ENCODE measurements at regions not wholly inside any gene's neighbourhood (a gene's known extent, or its start where the extent isn't known, plus 50 kb on each side); places are given as distances from the start of the nearest gene placed in this dataset.
"Not testable (repeated sequence)": the region's sequence is repeated elsewhere in the genome, so short reads cannot be mapped to it uniquely, and the experiment has no call there.

- Histone ChIP-seq H3K27ac (ENCODE audit: low read depth, low read length) (no peak overlapping the region), H3K4me3 (ENCODE audit: low read depth, low read length) (no peak overlapping the region), H3K9me3 (ENCODE audit: control insufficient read depth, insufficient read depth, low read length) (no peaks in the 10 kb centered on the region), H3K27me3 (ENCODE audit: control insufficient read depth, insufficient read depth, low read length) (no peaks in the 10 kb centered on the region)
- TF ChIP-seq CTCF (IDR thresholded peaks at IDR 0.05; ENCODE audit: low read depth, low read length): no peak
- DNase-seq (ENCODE audit: low read depth, low spot score): no peak
- ChIA-PET CTCF (no interaction called here), POLR2A (no interaction called here)
Observed at GRCh38 chr9:88837731-88838130, 153.5 kb upstream of the S1PR3 start.

GRCh38 chr9:88849878-88850277 is 141.4 kb upstream of the S1PR3 start:
- CTCF ChIA-PET, POLR2A ChIA-PET: not testable (repeated sequence)

GRCh38 chr9:88852794-88853193 is 138.5 kb upstream of the S1PR3 start:
- POLR2A ChIA-PET: no interaction called here
- Histone ChIP-seq H3K27me3 (ENCODE audit: control insufficient read depth, insufficient read depth, low read length) (no peaks in the 10 kb centered on the region), H3K9me3 (ENCODE audit: control insufficient read depth, insufficient read depth, low read length) (peaks cover 2% of the 10 kb centered on the region; the same call in 1 of the 2 replicates), H3K4me3 (ENCODE audit: low read depth, low read length) (no peak overlapping the region), H3K27ac (ENCODE audit: low read depth, low read length) (no peak overlapping the region)
- DNase-seq (ENCODE audit: low read depth, low spot score): peak; percentile 71
- CTCF ChIA-PET: no interaction called here
- TF ChIP-seq CTCF (IDR thresholded peaks at IDR 0.05; ENCODE audit: low read depth, low read length): no peak

More at GRCh38 chr9:88849878-88850277, 141.4 kb upstream of the S1PR3 start:
- not testable (repeated sequence) for H3K27ac ChIP-seq (ENCODE audit: low read depth, low read length); DNase-seq (ENCODE audit: low read depth, low spot score); H3K4me3 ChIP-seq (ENCODE audit: low read depth, low read length); H3K9me3 ChIP-seq (ENCODE audit: control insufficient read depth, insufficient read depth, low read length); H3K27me3 ChIP-seq (ENCODE audit: control insufficient read depth, insufficient read depth, low read length)

- ChIA-PET CTCF (no interaction called here), POLR2A (no interaction called here)
- H3K9me3 ChIP-seq (ENCODE audit: control insufficient read depth, insufficient read depth, low read length): no peaks in the 10 kb centered on the region
- H3K27ac ChIP-seq (ENCODE audit: low read depth, low read length): no peak overlapping the region
- no peak for DNase-seq (ENCODE audit: low read depth, low spot score)
- H3K4me3 ChIP-seq (ENCODE audit: low read depth, low read length): no peak overlapping the region
- TF ChIP-seq CTCF (IDR thresholded peaks at IDR 0.05; ENCODE audit: low read depth, low read length): no peak
- no peaks in the 10 kb centered on the region for H3K27me3 ChIP-seq (ENCODE audit: control insufficient read depth, insufficient read depth, low read length)
Observed at GRCh38 chr9:88870627-88871026, 120.6 kb upstream of the S1PR3 start.

- H3K4me3 ChIP-seq (ENCODE audit: low read depth, low read length): no peak overlapping the region
- TF ChIP-seq CTCF (IDR thresholded peaks at IDR 0.05; ENCODE audit: low read depth, low read length): no peak
- no peaks in the 10 kb centered on the region for H3K27me3 ChIP-seq (ENCODE audit: control insufficient read depth, insufficient read depth, low read length)
- no peak for DNase-seq (ENCODE audit: low read depth, low spot score)
- H3K9me3 ChIP-seq (ENCODE audit: control insufficient read depth, insufficient read depth, low read length): no peaks in the 10 kb centered on the region
- POLR2A ChIA-PET: no interaction called here
- no peak overlapping the region for H3K27ac ChIP-seq (ENCODE audit: low read depth, low read length)
- CTCF ChIA-PET: no interaction called here
Observed at GRCh38 chr9:88871669-88872068, 119.6 kb upstream of the S1PR3 start.
